ENCODE measurements at regions not wholly inside any gene's neighbourhood (a gene's known extent, or its start where the extent isn't known, plus 50 kb on each side); places are given as distances from the start of the nearest gene placed in this dataset.

DNA sequence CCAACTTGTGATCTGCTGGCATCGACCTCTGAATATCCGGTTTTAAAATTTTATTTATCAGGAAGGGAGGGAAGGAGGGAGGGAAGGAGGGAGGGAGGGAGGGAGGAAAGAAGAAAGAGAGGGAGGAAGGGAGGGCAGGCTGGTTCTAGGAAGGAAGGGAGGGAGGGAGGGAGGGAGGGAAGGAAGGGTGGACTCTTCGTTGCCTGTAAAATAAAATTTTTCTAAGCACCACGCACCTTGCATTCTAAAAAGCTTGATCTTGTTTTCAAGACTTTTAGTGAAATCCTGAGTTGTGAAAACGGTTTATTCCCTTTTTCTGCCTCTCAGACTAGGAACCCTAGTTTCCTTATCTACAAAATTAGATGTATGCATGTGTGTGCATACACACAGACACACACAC is 101.7 kb upstream of the RAP2B start:
- no peak overlapping the region for H3K4me3 ChIP-seq (replicated peaks; ENCODE audit: insufficient read depth, low read length)
- H3K27ac ChIP-seq (replicated peaks): no peak overlapping the region
- DNase-seq (ENCODE audit: low read depth in 1 of 2, low spot score in 1 of 2): no peak
- H3K27me3 ChIP-seq (ENCODE audit: insufficient read depth, poor library complexity, severe bottlenecking): no peaks in the 10 kb centered on the region
- TF ChIP-seq REST (IDR thresholded peaks at IDR 0.05; ENCODE audit: insufficient replicate concordance, low read depth) (no peak), SPI1 (IDR thresholded peaks at IDR 0.05; ENCODE audit: borderline replicate concordance, low read depth) (no peak), CTCF (IDR thresholded peaks at IDR 0.05; ENCODE audit: insufficient read depth, low read length) (no peak), POLR2AphosphoS5 (IDR thresholded peaks at IDR 0.05; ENCODE audit: low read depth) (no peak), GABPA (IDR thresholded peaks at IDR 0.05; ENCODE audit: low read depth) (no peak)

GRCh38 chr3:153061938-153062528 is 100.0 kb upstream of the RAP2B start:
- no peak overlapping the region for H3K4me3 ChIP-seq (replicated peaks; ENCODE audit: insufficient read depth, low read length)
- no peaks in the 10 kb centered on the region for H3K27me3 ChIP-seq (ENCODE audit: insufficient read depth, poor library complexity, severe bottlenecking)
- TF ChIP-seq REST (IDR thresholded peaks at IDR 0.05; ENCODE audit: insufficient replicate concordance, low read depth): no peak
- no peak for TF ChIP-seq SPI1 (IDR thresholded peaks at IDR 0.05; ENCODE audit: borderline replicate concordance, low read depth)
- TF ChIP-seq CTCF (IDR thresholded peaks at IDR 0.05; ENCODE audit: insufficient read depth, low read length): no peak
- no peak for TF ChIP-seq GABPA (IDR thresholded peaks at IDR 0.05; ENCODE audit: low read depth)
- no peak for TF ChIP-seq POLR2AphosphoS5 (IDR thresholded peaks at IDR 0.05; ENCODE audit: low read depth)
- DNase-seq (ENCODE audit: low read depth in 1 of 2, low spot score in 1 of 2): no peak
- H3K27ac ChIP-seq (replicated peaks): no peak overlapping the region

- Histone ChIP-seq H3K27ac (replicated peaks) (no peak overlapping the region), H3K27me3 (ENCODE audit: insufficient read depth, poor library complexity, severe bottlenecking) (no peaks in the 10 kb centered on the region), H3K4me3 (replicated peaks; ENCODE audit: insufficient read depth, low read length) (no peak overlapping the region)
- no peak for DNase-seq (ENCODE audit: low read depth in 1 of 2, low spot score in 1 of 2)
- no peak for TF ChIP-seq POLR2AphosphoS5 (IDR thresholded peaks at IDR 0.05; ENCODE audit: low read depth)
- no peak for TF ChIP-seq SPI1 (IDR thresholded peaks at IDR 0.05; ENCODE audit: borderline replicate concordance, low read depth)
- TF ChIP-seq GABPA (IDR thresholded peaks at IDR 0.05; ENCODE audit: low read depth): no peak
- no peak for TF ChIP-seq REST (IDR thresholded peaks at IDR 0.05; ENCODE audit: insufficient replicate concordance, low read depth)
- TF ChIP-seq CTCF (IDR thresholded peaks at IDR 0.05; ENCODE audit: insufficient read depth, low read length): no peak
Measured at GRCh38 chr3:153063337-153063736, 98.7 kb upstream of the RAP2B start.
